ENCODE measurements at regions not wholly inside any gene's neighbourhood (a gene's known extent, or its start where the extent isn't known, plus 50 kb on each side); places are given as distances from the start of the nearest gene placed in this dataset.

DNA sequence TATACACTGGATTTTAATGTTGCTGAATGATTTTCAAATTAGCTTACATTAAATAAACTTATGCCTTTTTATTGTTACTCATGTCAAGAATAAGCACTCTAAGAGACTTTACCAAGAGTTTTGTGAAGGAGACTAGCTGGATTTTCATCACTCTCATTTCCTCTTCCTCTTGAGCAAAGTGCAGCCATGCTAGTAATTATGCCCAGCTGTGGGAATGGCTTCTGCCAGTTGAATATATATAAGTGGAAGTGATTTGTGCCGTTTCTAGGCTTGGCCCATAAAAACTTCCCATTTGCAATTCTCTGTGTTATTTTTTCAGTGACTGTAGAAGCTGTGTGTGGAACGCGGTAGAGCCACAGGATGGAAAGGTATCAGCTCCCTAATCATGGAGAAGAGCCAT, 255.8 kb downstream of the HDGFL1 start:
- WGBS, 2 experiments (ENCODE audit: extremely low coverage in 2 of 2, insufficient read length in 1 of 2), result no CpG with 5 or more reads among the region's 3 CpGs
- no peak overlapping the region for H2AFZ ChIP-seq (replicated peaks; ENCODE audit: low read length, poor library complexity)
- BruUV-seq (replicated peaks), result no TSS peak
- TF ChIP-seq FOS (IDR thresholded peaks at IDR 0.05; ENCODE audit: low read depth, low read length), result no peak
- no peak for TF ChIP-seq CEBPB (IDR thresholded peaks at IDR 0.05; ENCODE audit: low read depth, low read length)
- TF ChIP-seq SMC3 (IDR thresholded peaks at IDR 0.05; ENCODE audit: low read depth, low read length), result no peak
- TF ChIP-seq CHD1 (IDR thresholded peaks at IDR 0.05; ENCODE audit: low read depth, low read length), result no peak
- TF ChIP-seq, protein P1, sequence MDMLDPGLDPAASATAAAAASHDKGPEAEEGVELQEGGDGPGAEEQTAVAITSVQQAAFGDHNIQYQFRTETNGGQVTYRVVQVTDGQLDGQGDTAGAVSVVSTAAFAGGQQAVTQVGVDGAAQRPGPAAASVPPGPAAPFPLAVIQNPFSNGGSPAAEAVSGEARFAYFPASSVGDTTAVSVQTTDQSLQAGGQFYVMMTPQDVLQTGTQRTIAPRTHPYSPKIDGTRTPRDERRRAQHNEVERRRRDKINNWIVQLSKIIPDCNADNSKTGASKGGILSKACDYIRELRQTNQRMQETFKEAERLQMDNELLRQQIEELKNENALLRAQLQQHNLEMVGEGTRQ (IDR thresholded peaks at IDR 0.05; ENCODE audit: low read depth, low read length), result no peak
- TF ChIP-seq POLR2A (IDR thresholded peaks at IDR 0.05; ENCODE audit: low read depth, low read length), result no peak
- TF ChIP-seq, protein P2, sequence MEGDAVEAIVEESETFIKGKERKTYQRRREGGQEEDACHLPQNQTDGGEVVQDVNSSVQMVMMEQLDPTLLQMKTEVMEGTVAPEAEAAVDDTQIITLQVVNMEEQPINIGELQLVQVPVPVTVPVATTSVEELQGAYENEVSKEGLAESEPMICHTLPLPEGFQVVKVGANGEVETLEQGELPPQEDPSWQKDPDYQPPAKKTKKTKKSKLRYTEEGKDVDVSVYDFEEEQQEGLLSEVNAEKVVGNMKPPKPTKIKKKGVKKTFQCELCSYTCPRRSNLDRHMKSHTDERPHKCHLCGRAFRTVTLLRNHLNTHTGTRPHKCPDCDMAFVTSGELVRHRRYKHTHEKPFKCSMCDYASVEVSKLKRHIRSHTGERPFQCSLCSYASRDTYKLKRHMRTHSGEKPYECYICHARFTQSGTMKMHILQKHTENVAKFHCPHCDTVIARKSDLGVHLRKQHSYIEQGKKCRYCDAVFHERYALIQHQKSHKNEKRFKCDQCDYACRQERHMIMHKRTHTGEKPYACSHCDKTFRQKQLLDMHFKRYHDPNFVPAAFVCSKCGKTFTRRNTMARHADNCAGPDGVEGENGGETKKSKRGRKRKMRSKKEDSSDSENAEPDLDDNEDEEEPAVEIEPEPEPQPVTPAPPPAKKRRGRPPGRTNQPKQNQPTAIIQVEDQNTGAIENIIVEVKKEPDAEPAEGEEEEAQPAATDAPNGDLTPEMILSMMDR (conservative IDR thresholded peaks at IDR 0.05; ENCODE audit: low read depth, low read length), result no peak
- no peak for TF ChIP-seq RCOR1 (IDR thresholded peaks at IDR 0.05; ENCODE audit: insufficient replicate concordance, low read length)
- TF ChIP-seq MAZ (IDR thresholded peaks at IDR 0.05; ENCODE audit: borderline replicate concordance, low read depth, low read length), result no peak
- no peak for TF ChIP-seq RAD21 (IDR thresholded peaks at IDR 0.05; ENCODE audit: low read length)
- no peak for TF ChIP-seq MXI1 (IDR thresholded peaks at IDR 0.05; ENCODE audit: borderline replicate concordance, low read depth, low read length)
- TF ChIP-seq BHLHE40 (IDR thresholded peaks at IDR 0.05; ENCODE audit: low read depth, low read length), result no peak
- TF ChIP-seq NFE2L2 (IDR thresholded peaks at IDR 0.05; ENCODE audit: low read depth, low read length), result no peak
- no peak for TF ChIP-seq RFX5 (IDR thresholded peaks at IDR 0.05; ENCODE audit: low read depth, low read length)
- TF ChIP-seq MAFK (IDR thresholded peaks at IDR 0.05; ENCODE audit: low read depth, low read length), result no peak
- TF ChIP-seq, protein P3, sequence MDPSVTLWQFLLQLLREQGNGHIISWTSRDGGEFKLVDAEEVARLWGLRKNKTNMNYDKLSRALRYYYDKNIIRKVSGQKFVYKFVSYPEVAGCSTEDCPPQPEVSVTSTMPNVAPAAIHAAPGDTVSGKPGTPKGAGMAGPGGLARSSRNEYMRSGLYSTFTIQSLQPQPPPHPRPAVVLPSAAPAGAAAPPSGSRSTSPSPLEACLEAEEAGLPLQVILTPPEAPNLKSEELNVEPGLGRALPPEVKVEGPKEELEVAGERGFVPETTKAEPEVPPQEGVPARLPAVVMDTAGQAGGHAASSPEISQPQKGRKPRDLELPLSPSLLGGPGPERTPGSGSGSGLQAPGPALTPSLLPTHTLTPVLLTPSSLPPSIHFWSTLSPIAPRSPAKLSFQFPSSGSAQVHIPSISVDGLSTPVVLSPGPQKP (IDR thresholded peaks at IDR 0.05; ENCODE audit: borderline replicate concordance, low read depth, low read length), result no peak
- intact Hi-C loops (cut with micrococcal nuclease), result loop anchor here (5.0 to 10.0 kb wide), 4 partner anchors 400 to 1233 kb away; partner anchors contain the start of gene SOX4
- no peak overlapping the region for H4K5ac ChIP-seq (ENCODE audit: low read depth, low read length)
- H2AK5ac ChIP-seq (ENCODE audit: low read depth, low read length), result no peak overlapping the region
- no peak overlapping the region for H3K18ac ChIP-seq (ENCODE audit: low read depth, low read length)
- no peak overlapping the region for H2AK9ac ChIP-seq (replicated peaks; ENCODE audit: low read depth, low read length, poor library complexity)
- no peak overlapping the region for H2BK5ac ChIP-seq (ENCODE audit: low read depth, low read length, poor library complexity, severe bottlenecking)
- no peak overlapping the region for H3K4me2 ChIP-seq (ENCODE audit: low read depth, low read length)
- DNase-seq (no peak), ATAC-seq (ENCODE audit: low read depth) (no peak)
- no peaks in the 10 kb centered on the region for H3K9me1 ChIP-seq (ENCODE audit: insufficient read depth, low read length)
- no peak overlapping the region for H3K9ac ChIP-seq (ENCODE audit: low read depth, low read length)
- H3K4me3 ChIP-seq (ENCODE audit: insufficient read depth, low read depth, low read length), result no peak overlapping the region
- H3K4ac ChIP-seq (ENCODE audit: low read depth, low read length), result no peak overlapping the region
- no peaks in the 10 kb centered on the region for H3K79me1 ChIP-seq (ENCODE audit: low read depth in 1 of 2, low read length in 2 of 2)
- no peak overlapping the region for H3K23ac ChIP-seq (ENCODE audit: low read depth, low read length)
- no peak overlapping the region for H3K14ac ChIP-seq (replicated peaks; ENCODE audit: low read depth, low read length)
- H4K91ac ChIP-seq (ENCODE audit: insufficient read depth, low read depth, low read length), result no peak overlapping the region
- H3K36me3 ChIP-seq (ENCODE audit: control insufficient read depth, insufficient read depth, low read length), result no peaks in the 10 kb centered on the region
- in situ Hi-C loops (cut with MboI; ENCODE audit: low sequenced_read_pairs), result no loop called here
- no peaks in the 10 kb centered on the region for H3K9me3 ChIP-seq (ENCODE audit: control insufficient read depth, insufficient read depth, low read length)
- no peak overlapping the region for H4K8ac ChIP-seq (ENCODE audit: low read depth in 2 of 2, low read length in 2 of 2)
- H3K27ac ChIP-seq (ENCODE audit: insufficient read depth, low read length), result no peak overlapping the region
- peaks cover 4% of the 10 kb centered on the region for H3K4me1 ChIP-seq (ENCODE audit: control insufficient read depth, insufficient read depth, low read length)
- H3K27me3 ChIP-seq (ENCODE audit: control insufficient read depth, insufficient read depth, low read length), result no peaks in the 10 kb centered on the region
- H2BK120ac ChIP-seq (ENCODE audit: low read depth, low read length), result no peak overlapping the region
- H2BK15ac ChIP-seq (ENCODE audit: low read depth, low read length), result no peak overlapping the region
- no peak overlapping the region for H2BK20ac ChIP-seq (ENCODE audit: low read depth, low read length)
- no peak overlapping the region for H3K56ac ChIP-seq (ENCODE audit: extremely low read depth, insufficient read depth, low read length)
- ChIA-PET POLR2A (ENCODE audit: unreplicated experiment) (no interaction called here), CTCF (no interaction called here)
- H4K20me1 ChIP-seq (ENCODE audit: insufficient read depth, low read length), result no peaks in the 10 kb centered on the region
- dilution Hi-C loops (cut with HindIII; ENCODE audit: low sequenced_read_pairs, unreplicated experiment), result no loop called here
